Endodermal cell (in vitro differentiated cells): ENCODE measurements at regions not wholly inside any gene's neighbourhood (a gene's known extent, or its start where the extent isn't known, plus 50 kb on each side); places are given as distances from the start of the nearest gene placed in this dataset.

Experiments used
- DNase-seq: peaks from one replicate; pipeline ENCODE4 v3.0.0-alpha.2; 2017
- H3K27ac ChIP-seq: 2 replicates; pipeline ENCODE4 v1.5.1; 2013; ENCODE audit warnings: mild to moderate bottlenecking, low read depth, low read length, moderate library complexity
- H3K27me3 ChIP-seq: 2 replicates; pipeline ENCODE4 v1.6.1; 2013; ENCODE audit warnings: mild to moderate bottlenecking, low read length, moderate library complexity; ENCODE audit not compliant: insufficient read depth, control insufficient read depth, poor library complexity, severe bottlenecking
- H3K36me3 ChIP-seq: 2 replicates; pipeline ENCODE4 v1.7.0; 2013; ENCODE audit warnings: mild to moderate bottlenecking, low read length, moderate library complexity; ENCODE audit not compliant: control insufficient read depth, insufficient read depth
- H3K4me1 ChIP-seq: one replicate; pipeline ENCODE4 v1.7.0; 2013; ENCODE audit warnings: low read length; ENCODE audit not compliant: control insufficient read depth, insufficient read depth
- H3K4me3 ChIP-seq: 2 replicates; pipeline ENCODE4 v1.5.1; 2013; ENCODE audit warnings: mild to moderate bottlenecking, low read length, moderate library complexity
- H3K9ac ChIP-seq: 2 replicates; pipeline ENCODE4 v1.6.1; 2013; ENCODE audit warnings: mild to moderate bottlenecking, low read length, moderate library complexity; ENCODE audit not compliant: poor library complexity, severe bottlenecking; ENCODE audit errors: extremely low read depth
- H3K9me3 ChIP-seq: 2 replicates; pipeline ENCODE4 v1.6.1; 2013; ENCODE audit warnings: mild to moderate bottlenecking, low read length, moderate library complexity; ENCODE audit not compliant: control insufficient read depth
- H3K27ac Mint-ChIP-seq: 2 replicates; pipeline ENCODE4 v1.8.0; 2020; ENCODE audit warnings: mixed read lengths
- H3K27me3 Mint-ChIP-seq: 2 replicates; pipeline ENCODE4 v1.8.0; 2021; ENCODE audit warnings: mild to moderate bottlenecking, mixed read lengths; ENCODE audit not compliant: insufficient read depth
- H3K36me3 Mint-ChIP-seq: 2 replicates; pipeline ENCODE4 v1.8.0; 2020; ENCODE audit warnings: low read depth, mixed read lengths
- H3K4me1 Mint-ChIP-seq: 2 replicates; pipeline ENCODE4 v1.8.0; 2020; ENCODE audit warnings: mixed read lengths
- H3K4me3 Mint-ChIP-seq: 2 replicates; pipeline ENCODE4 v1.8.0; 2020; ENCODE audit warnings: mild to moderate bottlenecking, moderate library complexity, mixed read lengths
- H3K9me3 Mint-ChIP-seq: 2 replicates; pipeline ENCODE4 v1.8.0; 2020; ENCODE audit warnings: mild to moderate bottlenecking, mixed read lengths
- WGBS, 2 experiments: methylation state at CpG; one replicate each; pipeline versions ENCODE4 v1.1.5 to v1.1.7; 2013; ENCODE audit warnings: missing lambda C conversion rate in 2 of 2, mixed read lengths in 1 of 2; ENCODE audit not compliant: insufficient coverage in 1 of 2, insufficient read length in 1 of 2; 5-methylcytosine and 5-hydroxymethylcytosine counted together
- TF ChIP-seq, protein P1 (sequence below): fragments of 200-600 bp; sonication (generic); conservative IDR thresholded peaks from 2 replicates; pipeline ENCODE4 v1.5.0; 2021; ENCODE audit warnings: antibody characterized with exemption, mild to moderate bottlenecking

DNA sequence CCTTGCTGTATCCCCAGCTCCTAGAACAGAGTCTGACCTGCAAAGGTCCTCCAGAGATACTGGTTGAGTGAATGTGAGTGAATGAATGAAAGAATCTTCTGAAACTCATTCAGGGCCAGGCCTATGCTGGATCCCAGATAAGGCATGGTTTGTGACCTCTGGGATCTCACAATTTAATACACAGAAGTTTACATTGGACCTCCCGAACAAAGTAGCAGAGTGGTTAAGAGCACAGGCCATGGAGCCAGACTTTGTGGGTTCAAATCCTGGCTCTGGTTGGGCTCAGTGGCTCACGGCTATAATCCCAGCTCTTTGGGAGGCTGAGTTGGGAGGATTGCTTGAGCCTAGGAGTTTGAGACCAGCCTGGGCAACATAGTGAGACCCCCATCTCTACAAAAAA, 50.8 kb upstream of the CTPS1 start:
- H3K4me3 ChIP-seq = no peak overlapping the region
- Mint-ChIP-seq H3K27me3 (no peaks in the 10 kb centered on the region), H3K27ac (no peak overlapping the region), H3K9me3 (no peaks in the 10 kb centered on the region), H3K4me3 (no peak overlapping the region), H3K36me3 (no peaks in the 10 kb centered on the region), H3K4me1 (peaks cover 20% of the 10 kb centered on the region)
- H3K9ac ChIP-seq = no peak overlapping the region
- no peaks in the 10 kb centered on the region for H3K36me3 ChIP-seq
- WGBS, 2 experiments = 90 to 96% methylated on average over 2 of the region's 2 CpGs
- no peaks in the 10 kb centered on the region for H3K4me1 ChIP-seq
- no peak for DNase-seq
- no peaks in the 10 kb centered on the region for H3K27me3 ChIP-seq
- TF ChIP-seq, protein P1, sequence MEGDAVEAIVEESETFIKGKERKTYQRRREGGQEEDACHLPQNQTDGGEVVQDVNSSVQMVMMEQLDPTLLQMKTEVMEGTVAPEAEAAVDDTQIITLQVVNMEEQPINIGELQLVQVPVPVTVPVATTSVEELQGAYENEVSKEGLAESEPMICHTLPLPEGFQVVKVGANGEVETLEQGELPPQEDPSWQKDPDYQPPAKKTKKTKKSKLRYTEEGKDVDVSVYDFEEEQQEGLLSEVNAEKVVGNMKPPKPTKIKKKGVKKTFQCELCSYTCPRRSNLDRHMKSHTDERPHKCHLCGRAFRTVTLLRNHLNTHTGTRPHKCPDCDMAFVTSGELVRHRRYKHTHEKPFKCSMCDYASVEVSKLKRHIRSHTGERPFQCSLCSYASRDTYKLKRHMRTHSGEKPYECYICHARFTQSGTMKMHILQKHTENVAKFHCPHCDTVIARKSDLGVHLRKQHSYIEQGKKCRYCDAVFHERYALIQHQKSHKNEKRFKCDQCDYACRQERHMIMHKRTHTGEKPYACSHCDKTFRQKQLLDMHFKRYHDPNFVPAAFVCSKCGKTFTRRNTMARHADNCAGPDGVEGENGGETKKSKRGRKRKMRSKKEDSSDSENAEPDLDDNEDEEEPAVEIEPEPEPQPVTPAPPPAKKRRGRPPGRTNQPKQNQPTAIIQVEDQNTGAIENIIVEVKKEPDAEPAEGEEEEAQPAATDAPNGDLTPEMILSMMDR = no peak
- no peak overlapping the region for H3K27ac ChIP-seq
- H3K9me3 ChIP-seq = no peaks in the 10 kb centered on the region

- peaks cover 20% of the 10 kb centered on the region for H3K4me1 Mint-ChIP-seq
- H3K36me3 Mint-ChIP-seq = no peaks in the 10 kb centered on the region
- Histone ChIP-seq H3K36me3 (no peaks in the 10 kb centered on the region), H3K27ac (no peak overlapping the region), H3K9ac (no peak overlapping the region), H3K4me1 (no peaks in the 10 kb centered on the region), H3K4me3 (no peak overlapping the region), H3K9me3 (no peaks in the 10 kb centered on the region), H3K27me3 (no peaks in the 10 kb centered on the region)
- no peaks in the 10 kb centered on the region for H3K9me3 Mint-ChIP-seq
- no peaks in the 10 kb centered on the region for H3K27me3 Mint-ChIP-seq
- no peak overlapping the region for H3K27ac Mint-ChIP-seq
- WGBS, 2 experiments = 96% methylated on average over 1 of the region's 1 CpG; no CpG with 5 or more reads in 1 of the 2 experiments
- H3K4me3 Mint-ChIP-seq = no peak overlapping the region
- DNase-seq = no peak
- TF ChIP-seq, protein P1 = no peak
These were observed 50.3 kb upstream of the CTPS1 start for GRCh38 chr1:40929155-40929554.
